RWPE1 (cell line): ENCODE measurements at regions not wholly inside any gene's neighbourhood (a gene's known extent, or its start where the extent isn't known, plus 50 kb on each side); places are given as distances from the start of the nearest gene placed in this dataset.

Experiments
- CTCF ChIA-PET: fragments of 350-600 bp; sonication (Branson Sonifier 250); formaldehyde crosslinking; extraction: SDS; loops from one replicate; lab custom pipeline; 2021; lab: Yijun Ruan, JAX
- POLR2A ChIA-PET: fragments of 400-600 bp; formaldehyde crosslinking; extraction: SDS; loops from one replicate; lab custom pipeline; 2020; ENCODE audit warnings: antibody characterized with exemption; ENCODE audit not compliant: low non-redundant PET; lab: Yijun Ruan, JAX
- DNase-seq: peaks from one replicate; pipeline ENCODE4 v3.0.0; 2012; ENCODE audit warnings: low spot score
- H3K27ac ChIP-seq: fragments of 450-650 bp; 2 replicates; pipeline ENCODE4 v1.5.1; 2017
- CTCF ChIP-seq: fragments of 450-650 bp; conservative IDR thresholded peaks from 2 replicates; pipeline ENCODE4 v1.5.1; 2017; ENCODE audit warnings: low read depth, mild to moderate bottlenecking

GRCh38 chr3:73734211-73735089, 109.7 kb upstream of the PDZRN3 start:
- ChIA-PET POLR2A (no interaction called here), CTCF (no interaction called here)
- TF ChIP-seq CTCF = no peak
- no peak for DNase-seq
- no peak overlapping the region for H3K27ac ChIP-seq

- no peak for DNase-seq
- ChIA-PET CTCF (no interaction called here), POLR2A (no interaction called here)
- no peak for TF ChIP-seq CTCF
- H3K27ac ChIP-seq = no peak overlapping the region
Observed at GRCh38 chr3:73733746-73734145, 109.0 kb upstream of the PDZRN3 start.

- ChIA-PET CTCF (no interaction called here), POLR2A (no interaction called here)
- no peak overlapping the region for H3K27ac ChIP-seq
- DNase-seq = no peak
- no peak for TF ChIP-seq CTCF
Observed at GRCh38 chr3:73729969-73730440, 105.3 kb upstream of the PDZRN3 start.

GRCh38 chr3:73727854-73728253, 103.1 kb upstream of the PDZRN3 start:
- H3K27ac ChIP-seq = no peak overlapping the region
- CTCF ChIA-PET = no interaction called here
- TF ChIP-seq CTCF = no peak
- no peak for DNase-seq
- POLR2A ChIA-PET = no interaction called here

DNA sequence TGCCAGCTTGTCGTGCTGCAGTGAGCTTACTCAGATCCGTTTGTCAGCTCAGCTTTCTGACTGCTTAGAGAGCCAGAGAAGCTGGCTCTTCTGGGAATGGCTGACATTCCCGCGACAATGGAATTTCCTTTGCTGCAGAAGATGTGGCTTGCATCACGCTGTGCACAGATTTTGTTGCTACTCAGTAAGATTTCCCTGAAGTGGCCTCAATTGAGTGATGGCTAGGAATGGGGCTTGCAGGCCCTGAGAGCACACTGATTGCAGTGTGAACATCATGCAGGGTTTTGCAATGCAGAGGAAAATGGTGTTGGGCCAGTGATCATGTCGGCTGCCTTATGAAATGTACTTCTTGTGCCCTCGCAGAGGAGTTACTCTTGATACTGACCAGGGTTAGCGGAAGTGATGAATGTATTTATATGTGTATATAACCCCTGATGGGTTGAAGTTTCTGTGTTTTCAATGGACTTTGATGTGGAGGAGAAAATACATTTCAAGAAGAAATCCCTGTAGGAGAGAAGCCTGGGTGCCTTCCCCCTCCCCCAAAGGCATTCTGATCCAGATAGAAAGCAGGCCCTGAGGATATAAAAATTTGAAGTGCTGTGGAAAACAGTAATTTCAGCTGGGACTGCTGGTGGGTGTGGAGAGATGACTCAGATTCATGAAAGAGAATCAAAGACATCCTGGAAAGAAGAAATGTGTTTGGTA, 102.5 kb upstream of the PDZRN3 start:
- H3K27ac ChIP-seq = no peak overlapping the region
- TF ChIP-seq CTCF = no peak
- no peak for DNase-seq
- ChIA-PET CTCF (no interaction called here), POLR2A (no interaction called here)

GRCh38 chr3:73723596-73723995, 98.9 kb upstream of the PDZRN3 start:
- no peak for DNase-seq
- ChIA-PET POLR2A (no interaction called here), CTCF (no interaction called here)
- no peak for TF ChIP-seq CTCF
- no peak overlapping the region for H3K27ac ChIP-seq
